HCT116 (cell line): ENCODE measurements at regions not wholly inside any gene's neighbourhood (a gene's known extent, or its start where the extent isn't known, plus 50 kb on each side); places are given as distances from the start of the nearest gene placed in this dataset.

Experiments used
- ATAC-seq: fragments of 200-7000 bp; cut with Tn5 transposase; 2 replicates; pipeline ENCODE4 v1.9.1; 2020; ENCODE audit warnings: mild to moderate bottlenecking, moderate library complexity
- BruUV-seq: library from RNA; stranded (reverse); fragments of 400-500 nt; replicated peaks from 2 replicates; lab custom pipeline; 2021; lab: Mats Ljungman, UMichigan
- CTCF ChIA-PET: fragments of 300-600 bp; sonication (Branson Sonifier 250); formaldehyde crosslinking; loops from one replicate; lab custom pipeline; 2021; ENCODE audit warnings: antibody characterized with exemption; lab: Charles Lee
- POLR2A ChIA-PET: fragments of 300-600, 350-600 bp; sonication (Branson Sonifier 250); formaldehyde crosslinking; loops from one replicate; lab custom pipeline; 2021; ENCODE audit warnings: antibody characterized with exemption; lab: Charles Lee
- RAD21 ChIA-PET, 2 experiments: fragments of 300-600 bp; sonication (Branson Sonifier 250); formaldehyde crosslinking; loops; one replicate each; lab custom pipeline; 2023; ENCODE audit warnings: low total read pairs in 2 of 2; ENCODE audit not compliant: uncharacterized antibody in 2 of 2, unreplicated experiment in 2 of 2, low non-redundant PET in 1 of 2; lab: Charles Lee
- DNase-seq: peaks from one replicate; pipeline ENCODE4 v3.0.0-alpha.2; 2010; ENCODE audit warnings: low read depth, low spot score
- H2AFZ ChIP-seq: fragments of 200-600 bp; shearing (Covaris generic), sonication (generic); 2 replicates; pipeline ENCODE4 v1.6.1; 2017; ENCODE audit warnings: low read depth, mixed run types, mixed read lengths, antibody characterized with exemption, low read length; ENCODE audit not compliant: poor library complexity, severe bottlenecking
- H3K27ac ChIP-seq: 2 replicates; pipeline ENCODE4 v1.5.1; 2012; ENCODE audit warnings: low read depth, low read length
- H3K27me3 ChIP-seq: fragments of 200-600 bp; sonication (generic); 2 replicates; pipeline ENCODE4 v1.6.1; 2016; ENCODE audit warnings: mixed run types, low read length, mixed read lengths; ENCODE audit not compliant: insufficient read depth
- H3K36me3 ChIP-seq, 2 experiments: fragments of 200-500 bp in 1 of 2; fragments of 200-600 bp in 1 of 2; sonication (Bioruptor generic) in 1 of 2; sonication (generic) in 1 of 2; 2 replicates each; pipeline versions ENCODE4 v1.5.1 to v1.6.1; 2014 to 2016; ENCODE audit warnings: low read length in 2 of 2, inconsistent platforms in 1 of 2, mixed read lengths in 1 of 2, mixed run types in 1 of 2; ENCODE audit not compliant: insufficient read depth in 2 of 2, control insufficient read depth in 1 of 2
- H3K4me1 ChIP-seq, 2 experiments: fragments of 200-600 bp in 1 of 2; sonication (generic) in 1 of 2; 2 replicates each; pipeline versions ENCODE4 v1.5.1 to v1.6.1; 2012 to 2017; ENCODE audit warnings: low read length in 2 of 2, inconsistent platforms in 1 of 2, mild to moderate bottlenecking in 1 of 2, mixed read lengths in 1 of 2, mixed run types in 1 of 2, moderate library complexity in 1 of 2; ENCODE audit not compliant: insufficient read depth in 2 of 2, control insufficient read depth in 1 of 2
- H3K4me2 ChIP-seq: fragments of 200-600 bp; sonication (generic); 2 replicates; pipeline ENCODE4 v1.6.1; 2017; ENCODE audit warnings: mixed run types, low read length, mixed read lengths
- H3K4me3 ChIP-seq, 2 experiments: fragments of 200-600 bp in 1 of 2; sonication (generic) in 1 of 2; replicated peaks in 1 of 2; 2 replicates each; pipeline ENCODE4 v1.5.1; 2011 to 2016; ENCODE audit warnings: low read length in 2 of 2, control low read depth in 1 of 2, low read depth in 1 of 2, mild to moderate bottlenecking in 1 of 2, mixed read lengths in 1 of 2, mixed run types in 1 of 2
- H3K79me2 ChIP-seq: fragments of 200-600 bp; sonication (generic); 2 replicates; pipeline ENCODE4 v1.6.1; 2017; ENCODE audit warnings: mild to moderate bottlenecking, mixed run types, low read length, moderate library complexity, mixed read lengths; ENCODE audit not compliant: insufficient read depth
- H3K9ac ChIP-seq: fragments of 200-600 bp; sonication (generic); 2 replicates; pipeline ENCODE4 v1.6.1; 2016; ENCODE audit warnings: low read length, mixed read lengths
- H3K9me2 ChIP-seq: fragments of 200-600 bp; sonication (generic), shearing (Covaris generic); 2 replicates; pipeline ENCODE4 v1.6.1; 2017; ENCODE audit warnings: mixed run types, mild to moderate bottlenecking, moderate library complexity; ENCODE audit not compliant: insufficient read depth
- H3K9me3 ChIP-seq, 2 experiments: fragments of 200-500 bp in 1 of 2; fragments of 200-600 bp in 1 of 2; sonication (Bioruptor generic) in 1 of 2; sonication (generic) in 1 of 2; 2 replicates each; pipeline ENCODE4 v1.6.1; 2014 to 2017; ENCODE audit warnings: low read length in 2 of 2, mixed read lengths in 2 of 2, inconsistent platforms in 1 of 2, low read depth in 1 of 2, mild to moderate bottlenecking in 1 of 2, mixed run types in 1 of 2, moderate library complexity in 1 of 2; ENCODE audit not compliant: control insufficient read depth in 1 of 2, insufficient read depth in 1 of 2
- H4K20me1 ChIP-seq: fragments of 200-600 bp; sonication (generic), shearing (Covaris generic); 2 replicates; pipeline ENCODE4 v1.6.1; 2017; ENCODE audit warnings: mixed run types, mild to moderate bottlenecking, moderate library complexity; ENCODE audit not compliant: insufficient read depth
- CBX3 ChIP-seq: IDR thresholded peaks from 2 replicates; pipeline ENCODE4 v1.6.1; 2012; ENCODE audit warnings: low read depth
- CEBPB ChIP-seq: IDR thresholded peaks from 2 replicates; pipeline ENCODE4 v1.6.1; 2012; ENCODE audit warnings: low read depth
- EGR1 ChIP-seq: IDR thresholded peaks from 2 replicates; pipeline ENCODE4 v1.6.1; 2012; ENCODE audit warnings: low read depth
- ELF1 ChIP-seq: IDR thresholded peaks from 2 replicates; pipeline ENCODE4 v1.6.1; 2012; ENCODE audit warnings: low read depth, borderline replicate concordance
- EZH2 ChIP-seq: fragments of 200-600 bp; sonication (generic); IDR thresholded peaks from 2 replicates; pipeline ENCODE4 v1.6.1; 2017; ENCODE audit warnings: antibody characterized with exemption, mixed run types
- EZH2phosphoT487 ChIP-seq: fragments of 200-600 bp; IDR thresholded peaks from 2 replicates; pipeline ENCODE4 v1.6.1; 2018; ENCODE audit warnings: antibody characterized with exemption, borderline replicate concordance
- FOSL1 ChIP-seq: IDR thresholded peaks from 2 replicates; pipeline ENCODE4 v1.6.1; 2012; ENCODE audit warnings: low read depth
- JUND ChIP-seq: IDR thresholded peaks from 2 replicates; pipeline ENCODE4 v1.6.1; 2012
- POLR2A ChIP-seq: IDR thresholded peaks from 2 replicates; pipeline ENCODE4 v1.7.0; 2011; ENCODE audit warnings: borderline replicate concordance; ENCODE audit not compliant: insufficient read depth, insufficient read length; ENCODE audit errors: extremely low read depth
- POLR2AphosphoS5 ChIP-seq: IDR thresholded peaks from 2 replicates; pipeline ENCODE4 v1.6.1; 2011; ENCODE audit warnings: mild to moderate bottlenecking, low read depth, low read length, moderate library complexity
- RAD21 ChIP-seq: IDR thresholded peaks from 2 replicates; pipeline ENCODE4 v1.6.1; 2012; ENCODE audit warnings: low read depth, mild to moderate bottlenecking
- SIN3A ChIP-seq: IDR thresholded peaks from 2 replicates; pipeline ENCODE4 v1.6.1; 2012; ENCODE audit warnings: low read depth
- SP1 ChIP-seq: IDR thresholded peaks from 2 replicates; pipeline ENCODE4 v1.6.1; 2012; ENCODE audit warnings: low read depth
- SRF ChIP-seq: IDR thresholded peaks from 2 replicates; pipeline ENCODE4 v1.6.1; 2012; ENCODE audit warnings: low read depth
- YY1 ChIP-seq: IDR thresholded peaks from 2 replicates; pipeline ENCODE4 v1.6.1; 2011; ENCODE audit warnings: low read length, low read depth, moderate library complexity, mild to moderate bottlenecking; ENCODE audit not compliant: insufficient replicate concordance; ENCODE audit errors: extremely low read depth
- intact Hi-C: fragments of 100-400 bp; cut with micrococcal nuclease; formaldehyde crosslinking; loops from 2 replicates; pipeline ENCODE4 v1.10.0; 2022
- TF ChIP-seq, protein P1 (sequence below): IDR thresholded peaks from 2 replicates; pipeline ENCODE4 v1.6.1; 2012
- TF ChIP-seq, protein P2 (sequence below): IDR thresholded peaks from 2 replicates; pipeline ENCODE4 v1.6.1; 2012; ENCODE audit warnings: low read depth
- TF ChIP-seq, protein P3 (sequence below), 3 experiments: fragments of 200-600 bp in 1 of 3; sonication (generic) in 1 of 3; IDR thresholded peaks in 2 of 3; conservative IDR thresholded peaks in 1 of 3; 2 replicates each; pipeline ENCODE4 v1.5.1; 2012 to 2017; ENCODE audit warnings: low read depth in 2 of 3, low read length in 2 of 3, antibody characterized with exemption in 1 of 3, borderline replicate concordance in 1 of 3, control low read depth in 1 of 3, mild to moderate bottlenecking in 1 of 3, mixed read lengths in 1 of 3, mixed run types in 1 of 3, moderate library complexity in 1 of 3; ENCODE audit not compliant: insufficient read depth in 1 of 3
- TF ChIP-seq, protein P4 (sequence below): IDR thresholded peaks from 2 replicates; pipeline ENCODE4 v1.6.1; 2012

DNA sequence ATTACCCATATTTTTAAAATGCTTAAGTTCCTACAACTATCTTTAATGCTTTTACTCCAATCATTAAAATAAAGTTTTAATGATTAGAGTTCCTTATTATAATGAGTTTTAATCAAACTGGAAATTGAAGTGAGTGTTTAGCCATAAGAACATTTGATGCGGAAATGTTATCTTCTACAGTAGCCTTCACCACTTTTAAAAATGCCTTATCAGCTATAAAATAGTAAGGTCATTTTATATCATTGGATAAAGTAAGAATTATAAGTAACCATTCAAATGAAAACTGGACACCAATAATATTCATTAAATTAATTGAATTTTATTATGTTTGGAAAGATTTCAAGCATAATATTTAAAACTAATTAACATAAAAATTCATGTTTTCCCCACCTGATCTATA is 825.0 kb upstream of the ROBO1 start:
- Histone ChIP-seq H3K27ac (no peak overlapping the region), H2AFZ (no peak overlapping the region), H3K79me2 (no peaks in the 10 kb centered on the region), H3K4me2 (no peak overlapping the region), H3K9me3 (peaks cover 4 to 5% of the 10 kb centered on the region in 2 experiments; a peak in 1 of 4 replicates), H3K27me3 (no peaks in the 10 kb centered on the region), H4K20me1 (no peaks in the 10 kb centered on the region), H3K4me3 (no peak overlapping the region), H3K9ac (no peak overlapping the region), H3K4me1 (no peaks in the 10 kb centered on the region), H3K36me3 (no peaks in the 10 kb centered on the region), H3K9me2 (no peaks in the 10 kb centered on the region)
- RAD21 ChIA-PET, result no interaction called here
- ATAC-seq, result no peak
- CTCF ChIA-PET, result no interaction called here
- BruUV-seq, result no TSS peak
- intact Hi-C loops, result no loop called here
- DNase-seq, result no peak
- POLR2A ChIA-PET, result no interaction called here
- TF ChIP-seq, protein P1, sequence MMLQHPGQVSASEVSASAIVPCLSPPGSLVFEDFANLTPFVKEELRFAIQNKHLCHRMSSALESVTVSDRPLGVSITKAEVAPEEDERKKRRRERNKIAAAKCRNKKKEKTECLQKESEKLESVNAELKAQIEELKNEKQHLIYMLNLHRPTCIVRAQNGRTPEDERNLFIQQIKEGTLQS, result no peak
- no peak for TF ChIP-seq SP1
- TF ChIP-seq YY1, result no peak
- TF ChIP-seq POLR2A, result no peak
- TF ChIP-seq SIN3A, result no peak
- TF ChIP-seq JUND, result no peak
- no peak for TF ChIP-seq RAD21
- TF ChIP-seq ELF1, result no peak
- no peak for TF ChIP-seq EGR1
- no peak for TF ChIP-seq POLR2AphosphoS5
- TF ChIP-seq, protein P2, sequence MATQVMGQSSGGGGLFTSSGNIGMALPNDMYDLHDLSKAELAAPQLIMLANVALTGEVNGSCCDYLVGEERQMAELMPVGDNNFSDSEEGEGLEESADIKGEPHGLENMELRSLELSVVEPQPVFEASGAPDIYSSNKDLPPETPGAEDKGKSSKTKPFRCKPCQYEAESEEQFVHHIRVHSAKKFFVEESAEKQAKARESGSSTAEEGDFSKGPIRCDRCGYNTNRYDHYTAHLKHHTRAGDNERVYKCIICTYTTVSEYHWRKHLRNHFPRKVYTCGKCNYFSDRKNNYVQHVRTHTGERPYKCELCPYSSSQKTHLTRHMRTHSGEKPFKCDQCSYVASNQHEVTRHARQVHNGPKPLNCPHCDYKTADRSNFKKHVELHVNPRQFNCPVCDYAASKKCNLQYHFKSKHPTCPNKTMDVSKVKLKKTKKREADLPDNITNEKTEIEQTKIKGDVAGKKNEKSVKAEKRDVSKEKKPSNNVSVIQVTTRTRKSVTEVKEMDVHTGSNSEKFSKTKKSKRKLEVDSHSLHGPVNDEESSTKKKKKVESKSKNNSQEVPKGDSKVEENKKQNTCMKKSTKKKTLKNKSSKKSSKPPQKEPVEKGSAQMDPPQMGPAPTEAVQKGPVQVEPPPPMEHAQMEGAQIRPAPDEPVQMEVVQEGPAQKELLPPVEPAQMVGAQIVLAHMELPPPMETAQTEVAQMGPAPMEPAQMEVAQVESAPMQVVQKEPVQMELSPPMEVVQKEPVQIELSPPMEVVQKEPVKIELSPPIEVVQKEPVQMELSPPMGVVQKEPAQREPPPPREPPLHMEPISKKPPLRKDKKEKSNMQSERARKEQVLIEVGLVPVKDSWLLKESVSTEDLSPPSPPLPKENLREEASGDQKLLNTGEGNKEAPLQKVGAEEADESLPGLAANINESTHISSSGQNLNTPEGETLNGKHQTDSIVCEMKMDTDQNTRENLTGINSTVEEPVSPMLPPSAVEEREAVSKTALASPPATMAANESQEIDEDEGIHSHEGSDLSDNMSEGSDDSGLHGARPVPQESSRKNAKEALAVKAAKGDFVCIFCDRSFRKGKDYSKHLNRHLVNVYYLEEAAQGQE, result no peak
- TF ChIP-seq SRF, result no peak
- TF ChIP-seq FOSL1, result no peak
- no peak for TF ChIP-seq CEBPB
- TF ChIP-seq EZH2phosphoT487, result no peak
- no peak for TF ChIP-seq EZH2
- TF ChIP-seq, protein P3, sequence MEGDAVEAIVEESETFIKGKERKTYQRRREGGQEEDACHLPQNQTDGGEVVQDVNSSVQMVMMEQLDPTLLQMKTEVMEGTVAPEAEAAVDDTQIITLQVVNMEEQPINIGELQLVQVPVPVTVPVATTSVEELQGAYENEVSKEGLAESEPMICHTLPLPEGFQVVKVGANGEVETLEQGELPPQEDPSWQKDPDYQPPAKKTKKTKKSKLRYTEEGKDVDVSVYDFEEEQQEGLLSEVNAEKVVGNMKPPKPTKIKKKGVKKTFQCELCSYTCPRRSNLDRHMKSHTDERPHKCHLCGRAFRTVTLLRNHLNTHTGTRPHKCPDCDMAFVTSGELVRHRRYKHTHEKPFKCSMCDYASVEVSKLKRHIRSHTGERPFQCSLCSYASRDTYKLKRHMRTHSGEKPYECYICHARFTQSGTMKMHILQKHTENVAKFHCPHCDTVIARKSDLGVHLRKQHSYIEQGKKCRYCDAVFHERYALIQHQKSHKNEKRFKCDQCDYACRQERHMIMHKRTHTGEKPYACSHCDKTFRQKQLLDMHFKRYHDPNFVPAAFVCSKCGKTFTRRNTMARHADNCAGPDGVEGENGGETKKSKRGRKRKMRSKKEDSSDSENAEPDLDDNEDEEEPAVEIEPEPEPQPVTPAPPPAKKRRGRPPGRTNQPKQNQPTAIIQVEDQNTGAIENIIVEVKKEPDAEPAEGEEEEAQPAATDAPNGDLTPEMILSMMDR (IDR thresholded peaks at IDR 0.05 in 2 of 3, conservative IDR thresholded peaks at IDR 0.05 in 1 of 3; ENCODE audit: borderline replicate concordance in 1 of 3, insufficient read depth in 1 of 3, low read depth in 2 of 3, low read length in 2 of 3), result no peak
- TF ChIP-seq, protein P4, sequence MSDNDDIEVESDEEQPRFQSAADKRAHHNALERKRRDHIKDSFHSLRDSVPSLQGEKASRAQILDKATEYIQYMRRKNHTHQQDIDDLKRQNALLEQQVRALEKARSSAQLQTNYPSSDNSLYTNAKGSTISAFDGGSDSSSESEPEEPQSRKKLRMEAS, result no peak
- TF ChIP-seq CBX3, result no peak
